HepG2 (cell line): ENCODE measurements at regions not wholly inside any gene's neighbourhood (a gene's known extent, or its start where the extent isn't known, plus 50 kb on each side); places are given as distances from the start of the nearest gene placed in this dataset.

Source experiments
- ZBTB7B ChIP-seq: sonication (generic); formaldehyde crosslinking; IDR thresholded peaks from 2 replicates; pipeline ENCODE4 v1.4.0; 2020; ENCODE audit warnings: missing genetic modification reagents
- ZFP36L2 ChIP-seq: sonication (generic); formaldehyde crosslinking; IDR thresholded peaks from 2 replicates; pipeline ENCODE4 v1.4.0; 2020; ENCODE audit warnings: missing genetic modification reagents
- TF ChIP-seq, protein P1 (sequence below): IDR thresholded peaks from 2 replicates; pipeline ENCODE4 v1.6.1; 2016; ENCODE audit warnings: low read depth, borderline replicate concordance
- TF ChIP-seq, protein P2 (sequence below): IDR thresholded peaks from 2 replicates; pipeline ENCODE4 v1.6.1; 2016; ENCODE audit warnings: control low read depth

DNA sequence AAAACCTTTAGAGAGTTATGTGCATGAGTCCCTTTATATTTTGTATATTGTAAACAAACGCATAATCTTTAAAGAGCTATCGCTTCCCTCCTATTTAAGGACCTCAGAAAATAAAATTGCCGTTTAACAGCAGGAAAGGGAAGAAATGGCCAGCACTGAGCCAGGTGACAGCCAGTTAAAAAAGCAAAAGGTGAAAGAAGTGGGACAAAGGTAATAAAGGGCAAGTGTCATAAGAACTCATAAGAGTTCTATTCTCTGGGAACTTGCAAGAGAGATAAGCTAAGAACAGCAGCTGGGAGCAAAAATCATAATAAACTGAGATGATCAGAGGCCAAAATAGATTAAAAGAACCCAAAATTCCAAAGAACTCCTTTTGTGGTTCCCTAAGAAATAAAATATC lies 520.9 kb upstream of the PKN2 start:
- TF ChIP-seq, protein P1, sequence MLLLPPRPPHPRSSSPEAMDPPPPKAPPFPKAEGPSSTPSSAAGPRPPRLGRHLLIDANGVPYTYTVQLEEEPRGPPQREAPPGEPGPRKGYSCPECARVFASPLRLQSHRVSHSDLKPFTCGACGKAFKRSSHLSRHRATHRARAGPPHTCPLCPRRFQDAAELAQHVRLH (CRISPR knock-in tag), result no peak
- TF ChIP-seq ZBTB7B (CRISPR knock-in tag) (no peak), ZFP36L2 (CRISPR knock-in tag) (no peak)
- TF ChIP-seq, protein P2, sequence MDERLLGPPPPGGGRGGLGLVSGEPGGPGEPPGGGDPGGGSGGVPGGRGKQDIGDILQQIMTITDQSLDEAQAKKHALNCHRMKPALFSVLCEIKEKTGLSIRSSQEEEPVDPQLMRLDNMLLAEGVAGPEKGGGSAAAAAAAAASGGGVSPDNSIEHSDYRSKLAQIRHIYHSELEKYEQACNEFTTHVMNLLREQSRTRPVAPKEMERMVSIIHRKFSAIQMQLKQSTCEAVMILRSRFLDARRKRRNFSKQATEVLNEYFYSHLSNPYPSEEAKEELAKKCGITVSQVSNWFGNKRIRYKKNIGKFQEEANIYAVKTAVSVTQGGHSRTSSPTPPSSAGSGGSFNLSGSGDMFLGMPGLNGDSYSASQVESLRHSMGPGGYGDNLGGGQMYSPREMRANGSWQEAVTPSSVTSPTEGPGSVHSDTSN (CRISPR knock-in tag), result no peak
